NK-92 treated with Interleukin-12 subunit alpha and Interleukin-12 subunit beta, amount 100 ng/mL, for 24 hours (cell line): ENCODE measurements at regions not wholly inside any gene's neighbourhood (a gene's known extent, or its start where the extent isn't known, plus 50 kb on each side); places are given as distances from the start of the nearest gene placed in this dataset.

Experiments
- DNase-seq: peaks from one replicate; lab custom pipeline; 2025; lab: John Stamatoyannopoulos, UW

DNA sequence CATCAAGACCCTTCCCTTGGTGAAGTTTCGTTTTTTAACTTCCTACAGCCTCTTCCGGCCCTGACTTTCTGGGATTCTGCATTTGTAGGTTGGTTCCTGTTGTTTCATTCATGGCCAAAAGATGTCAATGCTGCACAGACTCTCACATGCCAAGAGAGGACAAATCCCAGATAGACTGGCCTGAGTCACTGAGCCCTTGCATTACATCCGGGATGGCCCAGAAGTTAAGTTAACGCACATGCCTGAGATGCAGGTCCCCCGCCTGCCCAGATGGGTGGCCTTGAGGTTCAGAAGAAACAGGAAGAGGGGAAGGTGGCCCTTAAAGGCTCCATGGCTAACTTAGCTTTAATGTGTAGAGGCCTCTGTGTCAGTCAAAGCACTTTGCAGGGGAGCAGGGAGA is 51.6 kb upstream of the SRGAP3 start:
- no peak for DNase-seq

DNA sequence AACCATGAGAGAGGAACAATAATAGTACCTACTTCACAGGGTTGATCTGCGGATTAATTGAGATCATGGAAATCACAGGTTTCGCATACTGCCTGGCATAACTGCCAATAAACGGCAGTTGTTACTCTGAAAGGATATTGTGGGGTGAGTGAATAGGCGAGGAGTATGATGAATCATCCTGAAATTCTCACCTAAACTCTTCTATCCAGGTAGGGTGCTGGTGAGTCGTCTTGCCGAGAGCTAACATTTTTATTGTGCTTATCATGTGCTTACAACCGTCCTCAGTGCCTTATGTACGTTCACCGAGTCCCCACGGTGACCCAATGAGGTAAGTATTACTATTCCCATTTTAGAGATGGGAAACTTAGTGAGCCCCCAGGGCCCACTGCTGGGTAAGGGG is 52.4 kb upstream of the SRGAP3 start:
- DNase-seq, result no peak

GRCh38 chr3:9302425-9303181 is 53.2 kb upstream of the SRGAP3 start:
- DNase-seq, result peak; percentile 18

DNA sequence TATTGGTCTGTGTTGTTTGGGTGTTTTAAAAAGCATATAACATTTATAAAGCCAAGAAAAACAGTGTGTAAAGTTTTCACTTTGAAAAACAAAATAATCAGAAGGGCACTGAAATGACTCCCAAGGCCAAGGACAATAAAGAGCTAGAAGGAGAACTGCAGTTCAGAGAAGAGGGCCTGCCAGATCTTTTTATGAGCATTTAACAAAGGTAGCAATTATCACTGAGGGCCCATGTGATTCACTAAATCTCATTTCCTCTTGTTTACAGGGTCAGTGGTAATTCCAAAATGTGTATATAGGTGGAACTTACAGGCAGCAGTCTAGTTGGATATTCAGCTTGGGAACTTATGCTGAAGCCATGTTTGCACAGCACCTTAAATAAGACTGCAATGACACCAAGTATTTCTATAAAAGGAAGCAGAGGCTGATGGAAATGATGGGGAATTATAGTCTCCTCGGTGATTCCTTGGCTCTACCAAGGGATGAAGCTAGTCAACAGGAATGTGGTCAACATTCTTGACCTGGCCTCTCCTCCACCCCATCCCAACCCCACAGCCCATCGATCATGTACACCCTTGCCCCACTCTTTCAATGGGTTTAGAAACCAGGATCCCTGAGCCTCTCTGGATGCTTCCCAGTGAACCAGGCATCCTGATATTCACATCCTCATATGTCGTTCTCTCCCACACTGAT is 54.4 kb upstream of the THUMPD3 start:
- no peak for DNase-seq

DNA sequence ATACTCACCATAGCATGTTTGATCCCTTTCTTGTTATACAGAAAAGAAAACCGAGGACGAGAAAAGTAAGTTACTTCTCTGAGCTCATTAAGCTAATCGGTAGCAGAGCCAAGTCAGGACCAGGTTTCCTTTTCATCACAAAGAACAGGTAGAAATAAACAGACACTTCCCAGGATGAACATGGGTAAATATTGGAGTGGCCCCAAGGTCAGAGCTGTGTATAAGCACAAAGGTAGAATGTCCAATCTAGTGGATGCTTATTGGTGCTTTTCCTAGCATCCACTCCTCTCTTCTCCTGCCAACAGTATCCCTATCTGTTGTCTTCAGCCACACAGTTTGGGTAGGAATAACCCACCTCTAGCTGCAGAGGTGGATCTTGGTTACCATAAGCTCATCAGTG is 52.8 kb upstream of the THUMPD3 start:
- no peak for DNase-seq

DNA sequence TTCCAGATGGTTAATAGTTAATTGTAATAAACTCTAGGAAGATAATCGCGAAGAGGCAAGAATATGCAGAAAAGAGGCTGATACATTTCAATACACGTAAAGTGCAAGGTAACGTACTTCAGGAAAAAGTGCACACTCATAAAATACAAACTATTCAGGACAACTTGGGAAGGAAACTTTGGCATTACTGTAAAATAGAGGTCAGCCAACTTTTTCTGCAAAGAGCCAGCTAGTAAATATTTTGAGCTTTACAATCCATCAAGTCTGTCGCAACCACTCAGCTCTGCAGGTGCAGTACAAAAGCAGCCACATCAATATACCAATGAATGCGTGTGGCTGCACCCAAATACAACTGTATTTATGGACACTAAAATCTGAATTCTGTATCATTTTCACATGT is 51.6 kb upstream of the THUMPD3 start:
- DNase-seq, result no peak
